ENCODE measurements at regions not wholly inside any gene's neighbourhood (a gene's known extent, or its start where the extent isn't known, plus 50 kb on each side); places are given as distances from the start of the nearest gene placed in this dataset.

DNA sequence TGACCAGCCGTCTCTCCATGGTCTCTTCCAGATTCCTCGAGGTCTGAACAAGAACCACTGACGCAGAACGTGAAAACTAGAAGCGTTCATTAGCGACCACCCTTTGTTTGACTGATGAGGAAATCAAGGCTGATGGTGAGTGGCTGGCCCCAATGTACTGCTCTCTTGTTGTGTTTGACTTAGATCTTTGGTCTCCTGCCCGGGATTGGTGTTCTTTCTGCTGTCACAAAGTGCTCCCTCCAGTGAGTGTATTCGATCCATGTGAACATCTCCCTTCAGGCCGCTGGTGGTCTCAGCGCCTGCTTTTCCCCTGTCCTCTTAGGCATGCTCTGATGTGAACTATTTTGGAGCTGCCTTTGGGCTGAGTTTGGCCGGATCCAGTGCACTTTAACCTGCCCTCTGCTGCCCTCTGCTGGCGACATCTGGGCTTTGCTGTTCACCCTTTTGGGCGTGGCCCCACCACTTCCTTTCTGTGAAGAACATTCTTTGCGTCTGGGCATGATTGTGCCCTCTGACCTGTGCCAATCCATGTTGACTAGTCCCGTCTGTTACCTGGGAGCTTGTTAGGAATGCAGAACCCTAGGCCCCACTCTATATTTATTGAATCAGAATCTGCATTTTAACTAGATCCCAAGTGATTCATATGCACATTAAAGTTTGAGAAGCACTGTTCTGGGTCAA lies 279.1 kb downstream of the TTC6 start (continued):
- TF ChIP-seq, protein P1, sequence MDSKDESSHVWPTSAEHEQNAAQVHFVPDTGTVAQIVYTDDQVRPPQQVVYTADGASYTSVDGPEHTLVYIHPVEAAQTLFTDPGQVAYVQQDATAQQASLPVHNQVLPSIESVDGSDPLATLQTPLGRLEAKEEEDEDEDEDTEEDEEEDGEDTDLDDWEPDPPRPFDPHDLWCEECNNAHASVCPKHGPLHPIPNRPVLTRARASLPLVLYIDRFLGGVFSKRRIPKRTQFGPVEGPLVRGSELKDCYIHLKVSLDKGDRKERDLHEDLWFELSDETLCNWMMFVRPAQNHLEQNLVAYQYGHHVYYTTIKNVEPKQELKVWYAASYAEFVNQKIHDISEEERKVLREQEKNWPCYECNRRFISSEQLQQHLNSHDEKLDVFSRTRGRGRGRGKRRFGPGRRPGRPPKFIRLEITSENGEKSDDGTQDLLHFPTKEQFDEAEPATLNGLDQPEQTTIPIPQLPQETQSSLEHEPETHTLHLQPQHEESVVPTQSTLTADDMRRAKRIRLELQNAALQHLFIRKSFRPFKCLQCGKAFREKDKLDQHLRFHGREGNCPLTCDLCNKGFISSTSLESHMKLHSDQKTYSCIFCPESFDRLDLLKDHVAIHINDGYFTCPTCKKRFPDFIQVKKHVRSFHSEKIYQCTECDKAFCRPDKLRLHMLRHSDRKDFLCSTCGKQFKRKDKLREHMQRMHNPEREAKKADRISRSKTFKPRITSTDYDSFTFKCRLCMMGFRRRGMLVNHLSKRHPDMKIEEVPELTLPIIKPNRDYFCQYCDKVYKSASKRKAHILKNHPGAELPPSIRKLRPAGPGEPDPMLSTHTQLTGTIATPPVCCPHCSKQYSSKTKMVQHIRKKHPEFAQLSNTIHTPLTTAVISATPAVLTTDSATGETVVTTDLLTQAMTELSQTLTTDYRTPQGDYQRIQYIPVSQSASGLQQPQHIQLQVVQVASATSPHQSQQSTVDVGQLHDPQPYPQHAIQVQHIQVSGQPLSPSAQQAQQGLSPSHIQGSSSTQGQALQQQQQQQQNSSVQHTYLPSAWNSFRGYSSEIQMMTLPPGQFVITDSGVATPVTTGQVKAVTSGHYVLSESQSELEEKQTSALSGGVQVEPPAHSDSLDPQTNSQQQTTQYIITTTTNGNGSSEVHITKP (CRISPR knock-in tag; IDR thresholded peaks at IDR 0.05; ENCODE audit: low read depth), result peak; percentile 78; the same call in 1 of the 2 replicates
- TF ChIP-seq NKX3-1 (CRISPR knock-in tag; IDR thresholded peaks at IDR 0.05) (no peak), SUZ12 (IDR thresholded peaks at IDR 0.05; ENCODE audit: low read depth, low read length) (no peak), ZNF331 (CRISPR knock-in tag; IDR thresholded peaks at IDR 0.05) (peak; percentile 81; the same call in 1 of the 2 replicates), XRCC5 (optimal IDR thresholded peaks at IDR 0.05; ENCODE audit: low read length) (peak; percentile 97), CBFB (CRISPR knock-in tag; IDR thresholded peaks at IDR 0.05) (0 out of 2 replicates have a peak, but pooled peaks have one; percentile 44), SRSF9 (IDR thresholded peaks at IDR 0.05; ENCODE audit: borderline replicate concordance, insufficient read depth, low read depth, low read length, poor library complexity, severe bottlenecking) (no peak), ZNF672 (CRISPR knock-in tag; IDR thresholded peaks at IDR 0.05) (no peak), NFE2 (CRISPR knock-in tag; IDR thresholded peaks at IDR 0.05) (no peak), ZBTB42 (CRISPR knock-in tag; IDR thresholded peaks at IDR 0.05) (no peak), FOXJ3 (CRISPR knock-in tag; IDR thresholded peaks at IDR 0.05; ENCODE audit: borderline replicate concordance) (0 out of 2 replicates have a peak, but pooled peaks have one; percentile 30), ZNF253 (CRISPR knock-in tag; IDR thresholded peaks at IDR 0.05; ENCODE audit: borderline replicate concordance) (no peak), ZNF326 (CRISPR knock-in tag; IDR thresholded peaks at IDR 0.05; ENCODE audit: borderline replicate concordance) (no peak), ZBTB7B (CRISPR knock-in tag; IDR thresholded peaks at IDR 0.05) (peak; percentile 92), MTF2 (CRISPR knock-in tag; IDR thresholded peaks at IDR 0.05; ENCODE audit: borderline replicate concordance) (no peak), ZNF841 (CRISPR knock-in tag; IDR thresholded peaks at IDR 0.05; ENCODE audit: borderline replicate concordance) (no peak), CHD4 (IDR thresholded peaks at IDR 0.05; ENCODE audit: borderline replicate concordance, low read length) (peak; percentile 81; the same call in 1 of the 2 replicates), TBX3 (IDR thresholded peaks at IDR 0.05; ENCODE audit: borderline replicate concordance) (no peak), SALL1 (CRISPR knock-in tag; IDR thresholded peaks at IDR 0.05) (peak; percentile 99)
- TF ChIP-seq, protein P2, sequence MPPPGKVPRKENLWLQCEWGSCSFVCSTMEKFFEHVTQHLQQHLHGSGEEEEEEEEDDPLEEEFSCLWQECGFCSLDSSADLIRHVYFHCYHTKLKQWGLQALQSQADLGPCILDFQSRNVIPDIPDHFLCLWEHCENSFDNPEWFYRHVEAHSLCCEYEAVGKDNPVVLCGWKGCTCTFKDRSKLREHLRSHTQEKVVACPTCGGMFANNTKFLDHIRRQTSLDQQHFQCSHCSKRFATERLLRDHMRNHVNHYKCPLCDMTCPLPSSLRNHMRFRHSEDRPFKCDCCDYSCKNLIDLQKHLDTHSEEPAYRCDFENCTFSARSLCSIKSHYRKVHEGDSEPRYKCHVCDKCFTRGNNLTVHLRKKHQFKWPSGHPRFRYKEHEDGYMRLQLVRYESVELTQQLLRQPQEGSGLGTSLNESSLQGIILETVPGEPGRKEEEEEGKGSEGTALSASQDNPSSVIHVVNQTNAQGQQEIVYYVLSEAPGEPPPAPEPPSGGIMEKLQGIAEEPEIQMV (CRISPR knock-in tag; IDR thresholded peaks at IDR 0.05; ENCODE audit: low read depth), result peak; percentile 93
- TF ChIP-seq, protein P3, sequence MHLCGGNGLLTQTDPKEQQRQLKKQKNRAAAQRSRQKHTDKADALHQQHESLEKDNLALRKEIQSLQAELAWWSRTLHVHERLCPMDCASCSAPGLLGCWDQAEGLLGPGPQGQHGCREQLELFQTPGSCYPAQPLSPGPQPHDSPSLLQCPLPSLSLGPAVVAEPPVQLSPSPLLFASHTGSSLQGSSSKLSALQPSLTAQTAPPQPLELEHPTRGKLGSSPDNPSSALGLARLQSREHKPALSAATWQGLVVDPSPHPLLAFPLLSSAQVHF (CRISPR knock-in tag; IDR thresholded peaks at IDR 0.05), result no peak
- TF ChIP-seq, protein P4, sequence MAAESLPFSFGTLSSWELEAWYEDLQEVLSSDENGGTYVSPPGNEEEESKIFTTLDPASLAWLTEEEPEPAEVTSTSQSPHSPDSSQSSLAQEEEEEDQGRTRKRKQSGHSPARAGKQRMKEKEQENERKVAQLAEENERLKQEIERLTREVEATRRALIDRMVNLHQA (CRISPR knock-in tag; IDR thresholded peaks at IDR 0.05), result no peak
- TF ChIP-seq, protein P5, sequence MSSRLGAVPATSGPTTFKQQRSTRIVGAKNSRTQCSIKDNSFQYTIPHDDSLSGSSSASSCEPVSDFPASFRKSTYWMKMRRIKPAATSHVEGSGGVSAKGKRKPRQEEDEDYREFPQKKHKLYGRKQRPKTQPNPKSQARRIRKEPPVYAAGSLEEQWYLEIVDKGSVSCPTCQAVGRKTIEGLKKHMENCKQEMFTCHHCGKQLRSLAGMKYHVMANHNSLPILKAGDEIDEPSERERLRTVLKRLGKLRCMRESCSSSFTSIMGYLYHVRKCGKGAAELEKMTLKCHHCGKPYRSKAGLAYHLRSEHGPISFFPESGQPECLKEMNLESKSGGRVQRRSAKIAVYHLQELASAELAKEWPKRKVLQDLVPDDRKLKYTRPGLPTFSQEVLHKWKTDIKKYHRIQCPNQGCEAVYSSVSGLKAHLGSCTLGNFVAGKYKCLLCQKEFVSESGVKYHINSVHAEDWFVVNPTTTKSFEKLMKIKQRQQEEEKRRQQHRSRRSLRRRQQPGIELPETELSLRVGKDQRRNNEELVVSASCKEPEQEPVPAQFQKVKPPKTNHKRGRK (CRISPR knock-in tag; IDR thresholded peaks at IDR 0.05), result peak; percentile 49; the same call in 1 of the 2 replicates
